ENCODE measurements at regions not wholly inside any gene's neighbourhood (a gene's known extent, or its start where the extent isn't known, plus 50 kb on each side); places are given as distances from the start of the nearest gene placed in this dataset.

- intact Hi-C loops (cut with micrococcal nuclease; ENCODE audit: unreplicated experiment): no loop called here
These were observed 94.2 kb upstream of the DRD2 start for GRCh38 chr11:113569391-113569790.

More at GRCh38 chr11:113569391-113569790, 94.2 kb upstream of the DRD2 start:
- ChIA-PET POLR2A (no interaction called here), CTCF (ENCODE audit: low intra/inter-chr PET ratio, low total read pairs) (no interaction called here)
- H3K9me3 ChIP-seq (ENCODE audit: low read length): no peaks in the 10 kb centered on the region
- H2AFZ ChIP-seq (ENCODE audit: low read length): no peak overlapping the region
- H3K4me1 ChIP-seq (ENCODE audit: insufficient read depth, low read length): 0 out of 2 replicates have a peak, but pooled peaks cover 7% of the 10 kb centered on the region
- in situ Hi-C loops (cut with HindIII; ENCODE audit: extremely low pct_ligation_motif_present, low pct_unique_long_range_greater_than_20kb): no loop called here
- no peak for ATAC-seq
- no peaks in the 10 kb centered on the region for H3K36me3 ChIP-seq (replicated peaks in 1 of 2; ENCODE audit: control insufficient read depth in 1 of 2, insufficient read depth in 2 of 2, low read length in 2 of 2)
- peaks cover 1% of the 10 kb centered on the region in 2 experiments; a peak in 2 of 5 replicates for H3K27me3 ChIP-seq (ENCODE audit: control insufficient read depth in 1 of 2, insufficient read depth in 2 of 2, low read length in 2 of 2)
- TF ChIP-seq GATAD1 (CRISPR knock-in tag; IDR thresholded peaks at IDR 0.05) (no peak), KDM3A (CRISPR knock-in tag; IDR thresholded peaks at IDR 0.05; ENCODE audit: low read depth) (no peak), RBM39 (IDR thresholded peaks at IDR 0.05; ENCODE audit: low read depth, low read length, poor library complexity, severe bottlenecking) (no peak), ZNF260 (CRISPR knock-in tag; IDR thresholded peaks at IDR 0.05; ENCODE audit: borderline replicate concordance, low read depth) (no peak), ZNF44 (CRISPR knock-in tag; IDR thresholded peaks at IDR 0.05) (no peak), ZKSCAN8 (CRISPR knock-in tag; IDR thresholded peaks at IDR 0.05; ENCODE audit: borderline replicate concordance) (no peak), KLF13 (CRISPR knock-in tag; IDR thresholded peaks at IDR 0.05) (no peak), BRF2 (CRISPR knock-in tag; IDR thresholded peaks at IDR 0.05) (no peak), ARID3A (IDR thresholded peaks at IDR 0.05; ENCODE audit: low read depth, low read length) (no peak), ZBTB43 (CRISPR knock-in tag; conservative IDR thresholded peaks at IDR 0.05) (no peak), GLI4 (CRISPR knock-in tag; IDR thresholded peaks at IDR 0.05; ENCODE audit: borderline replicate concordance) (no peak)
- no peak overlapping the region for H3K27ac ChIP-seq (ENCODE audit: extremely low read length, insufficient read depth, low read length)
- H3K9ac ChIP-seq (ENCODE audit: insufficient read depth, low read depth, low read length): no peak overlapping the region
- FAIRE-seq: no peak
- no peaks in the 10 kb centered on the region for H3K79me2 ChIP-seq (ENCODE audit: insufficient read depth, low read length)
- 13% methylated on average over 3 of the region's 3 CpGs for WGBS (ENCODE audit: low lambda C conversion rate)
- H4K20me1 ChIP-seq (ENCODE audit: insufficient read depth, low read length): no peaks in the 10 kb centered on the region
- DNase-seq (ENCODE audit: low spot score): no peak
- no peak overlapping the region for H3K4me3 ChIP-seq (replicated peaks in 1 of 3; ENCODE audit: insufficient read depth in 1 of 3, low read depth in 2 of 3, low read length in 3 of 3)
- BruUV-seq (replicated peaks): no TSS peak
- no peak overlapping the region for H3K4me2 ChIP-seq (ENCODE audit: low read depth, low read length)

Measured in HepG2 (cell line).